Naive B cell (primary cell): ENCODE measurements at regions not wholly inside any gene's neighbourhood (a gene's known extent, or its start where the extent isn't known, plus 50 kb on each side); places are given as distances from the start of the nearest gene placed in this dataset.
A peak's percentile ranks its signal among the peaks of the same experiment; 100 is the strongest.

Source experiments
- ATAC-seq, 2 donors: fragments of 150-1000 bp; cut with Tn5 transposase; 2 replicates each; pipeline ENCODE4 v1.10.0; 2021; ENCODE audit warnings: low read depth in 2 of 2, mild to moderate bottlenecking in 2 of 2, moderate library complexity in 2 of 2
- DNase-seq: peaks from one replicate; pipeline ENCODE4 v3.0.0; 2022
- H3K27ac Mint-ChIP-seq, 6 donors: one replicate each; pipeline ENCODE4 v1.8.0; 2020 to 2022; ENCODE audit warnings: mild to moderate bottlenecking in 6 of 6, mixed read lengths in 6 of 6, moderate library complexity in 5 of 6, inconsistent platforms in 2 of 6
- H3K27me3 Mint-ChIP-seq, 3 donors: one replicate each; pipeline ENCODE4 v1.8.0; 2021 to 2022; ENCODE audit warnings: mixed read lengths in 3 of 3, mild to moderate bottlenecking in 1 of 3
- H3K36me3 Mint-ChIP-seq, 2 donors: one replicate each; pipeline ENCODE4 v1.8.0; 2020 to 2022; ENCODE audit warnings: mixed read lengths in 2 of 2, inconsistent platforms in 1 of 2, mild to moderate bottlenecking in 1 of 2
- H3K4me1 Mint-ChIP-seq, 3 donors: one replicate each; pipeline ENCODE4 v1.8.0; 2020 to 2022; ENCODE audit warnings: mixed read lengths in 3 of 3, inconsistent platforms in 1 of 3, mild to moderate bottlenecking in 1 of 3, moderate library complexity in 1 of 3
- H3K4me3 Mint-ChIP-seq, 8 donors: one replicate each; pipeline ENCODE4 v1.8.0; 2020 to 2022; ENCODE audit warnings: mild to moderate bottlenecking in 8 of 8, mixed read lengths in 8 of 8, moderate library complexity in 8 of 8, inconsistent platforms in 2 of 8
- H3K9me3 Mint-ChIP-seq, 7 donors: one replicate each; pipeline ENCODE4 v1.8.0; 2020 to 2022; ENCODE audit warnings: mixed read lengths in 7 of 7, mild to moderate bottlenecking in 5 of 7, inconsistent platforms in 2 of 7, moderate library complexity in 1 of 7

GRCh38 chr18:56167366-56167765, 471.0 kb downstream of the TXNL1 start:
- Mint-ChIP-seq H3K36me3 (peaks cover 0 to 9% of the 10 kb centered on the region in 2 donors), H3K4me1 (peaks cover 0 to 1% (median 0%) of the 10 kb centered on the region in 3 donors), H3K4me3 (no peak overlapping the region), H3K27ac (no peak overlapping the region), H3K9me3 (peaks cover 0 to 22% (median 8%) of the 10 kb centered on the region in 7 donors), H3K27me3 (no peaks in the 10 kb centered on the region)
- DNase-seq (no peak), ATAC-seq (no peak)

GRCh38 chr18:56166914-56167313, 471.5 kb downstream of the TXNL1 start:
- H3K9me3 Mint-ChIP-seq = peaks cover 0 to 22% (median 8%) of the 10 kb centered on the region in 7 donors
- DNase-seq = no peak
- peaks cover 0 to 9% of the 10 kb centered on the region in 2 donors for H3K36me3 Mint-ChIP-seq
- H3K27ac Mint-ChIP-seq = no peak overlapping the region
- peaks cover 0 to 2% (median 0%) of the 10 kb centered on the region in 3 donors for H3K4me1 Mint-ChIP-seq
- H3K27me3 Mint-ChIP-seq = no peaks in the 10 kb centered on the region
- no peak overlapping the region for H3K4me3 Mint-ChIP-seq
- ATAC-seq = no peak

GRCh38 chr18:56165601-56166355, 472.6 kb downstream of the TXNL1 start:
- Mint-ChIP-seq H3K36me3 (peaks cover 0 to 9% of the 10 kb centered on the region in 2 donors), H3K27ac (peak overlapping the region in 1 of 6 donors; percentile 14), H3K27me3 (no peaks in the 10 kb centered on the region), H3K4me1 (peaks cover 0 to 2% (median 0%) of the 10 kb centered on the region in 3 donors), H3K4me3 (no peak overlapping the region), H3K9me3 (peaks cover 0 to 22% (median 8%) of the 10 kb centered on the region in 7 donors)
- no peak for ATAC-seq
- DNase-seq = no peak

GRCh38 chr18:56162311-56163265, 475.8 kb downstream of the TXNL1 start:
- DNase-seq = no peak
- H3K27me3 Mint-ChIP-seq = no peaks in the 10 kb centered on the region

GRCh38 chr18:56161566-56162260, 476.7 kb downstream of the TXNL1 start:
- Mint-ChIP-seq H3K27ac (peak overlapping the region in 1 of 6 donors; percentile 3), H3K27me3 (no peaks in the 10 kb centered on the region), H3K9me3 (peaks cover 0 to 5% (median 0%) of the 10 kb centered on the region in 7 donors), H3K4me3 (no peak overlapping the region), H3K36me3 (no peaks in the 10 kb centered on the region), H3K4me1 (peaks cover 0 to 2% (median 0%) of the 10 kb centered on the region in 3 donors)
- ATAC-seq (no peak), DNase-seq (no peak)

More at GRCh38 chr18:56162311-56163265, 475.8 kb downstream of the TXNL1 start:
- Mint-ChIP-seq H3K27ac (peak overlapping the region in 2 of 6 donors; percentile 25 to 39), H3K4me3 (no peak overlapping the region), H3K4me1 (peaks cover 0 to 2% (median 0%) of the 10 kb centered on the region in 3 donors), H3K36me3 (no peaks in the 10 kb centered on the region), H3K9me3 (peaks cover 0 to 5% (median 0%) of the 10 kb centered on the region in 7 donors)
- peak; percentile 43 to 55 for ATAC-seq

- peaks cover 0 to 2% (median 0%) of the 10 kb centered on the region in 3 donors for H3K4me1 Mint-ChIP-seq
Measured at GRCh38 chr18:56158676-56159075, 479.7 kb downstream of the TXNL1 start.

GRCh38 chr18:56157541-56157940, 480.9 kb downstream of the TXNL1 start:
- peaks cover 0 to 2% (median 0%) of the 10 kb centered on the region in 3 donors for H3K4me1 Mint-ChIP-seq
- no peak overlapping the region for H3K4me3 Mint-ChIP-seq
- peaks cover 0 to 8% (median 5%) of the 10 kb centered on the region in 7 donors for H3K9me3 Mint-ChIP-seq
- no peaks in the 10 kb centered on the region for H3K36me3 Mint-ChIP-seq
- no peak overlapping the region for H3K27ac Mint-ChIP-seq
- H3K27me3 Mint-ChIP-seq = no peaks in the 10 kb centered on the region
- no peak for DNase-seq
- ATAC-seq = no peak

More at GRCh38 chr18:56158676-56159075, 479.7 kb downstream of the TXNL1 start:
- Mint-ChIP-seq H3K4me3 (no peak overlapping the region), H3K9me3 (peaks cover 0 to 8% (median 5%) of the 10 kb centered on the region in 7 donors), H3K36me3 (no peaks in the 10 kb centered on the region), H3K27ac (no peak overlapping the region), H3K27me3 (no peaks in the 10 kb centered on the region)
- DNase-seq = no peak
- no peak for ATAC-seq

GRCh38 chr18:56152551-56153310, 485.7 kb downstream of the TXNL1 start:
- no peaks in the 10 kb centered on the region for H3K36me3 Mint-ChIP-seq
- no peaks in the 10 kb centered on the region for H3K4me1 Mint-ChIP-seq
- H3K9me3 Mint-ChIP-seq = peaks cover 0 to 8% (median 5%) of the 10 kb centered on the region in 7 donors
- ATAC-seq (no peak), DNase-seq (no peak)
- H3K27me3 Mint-ChIP-seq = no peaks in the 10 kb centered on the region
- no peak overlapping the region for H3K27ac Mint-ChIP-seq
- no peak overlapping the region for H3K4me3 Mint-ChIP-seq

GRCh38 chr18:56148373-56148772, 490.0 kb downstream of the TXNL1 start:
- H3K4me3 Mint-ChIP-seq = no peak overlapping the region
- peaks cover 0 to 2% (median 0%) of the 10 kb centered on the region in 7 donors for H3K9me3 Mint-ChIP-seq
- no peak for ATAC-seq
- DNase-seq = no peak
- no peaks in the 10 kb centered on the region for H3K36me3 Mint-ChIP-seq
- no peaks in the 10 kb centered on the region for H3K4me1 Mint-ChIP-seq
- H3K27ac Mint-ChIP-seq = no peak overlapping the region
- no peaks in the 10 kb centered on the region for H3K27me3 Mint-ChIP-seq

- no peak for DNase-seq
- Mint-ChIP-seq H3K27ac (no peak overlapping the region), H3K36me3 (no peaks in the 10 kb centered on the region), H3K27me3 (no peaks in the 10 kb centered on the region), H3K9me3 (peaks cover 0 to 2% (median 0%) of the 10 kb centered on the region in 7 donors), H3K4me3 (no peak overlapping the region), H3K4me1 (no peaks in the 10 kb centered on the region)
- no peak for ATAC-seq
Measured at GRCh38 chr18:56146565-56146964, 491.8 kb downstream of the TXNL1 start.

- no peak for DNase-seq
- no peak for ATAC-seq
- peaks cover 0 to 2% (median 0%) of the 10 kb centered on the region in 3 donors for H3K4me1 Mint-ChIP-seq
- H3K9me3 Mint-ChIP-seq = peaks cover 0 to 2% (median 0%) of the 10 kb centered on the region in 7 donors
- peak overlapping the region in 1 of 6 donors; percentile 10 for H3K27ac Mint-ChIP-seq
- H3K27me3 Mint-ChIP-seq = no peaks in the 10 kb centered on the region
- no peak overlapping the region for H3K4me3 Mint-ChIP-seq
- no peaks in the 10 kb centered on the region for H3K36me3 Mint-ChIP-seq
Measured at GRCh38 chr18:56142001-56142400, 496.4 kb downstream of the TXNL1 start.

- peaks cover 0 to 2% (median 0%) of the 10 kb centered on the region in 7 donors for H3K9me3 Mint-ChIP-seq
- H3K4me1 Mint-ChIP-seq = peaks cover 0 to 2% (median 0%) of the 10 kb centered on the region in 3 donors
- DNase-seq (no peak), ATAC-seq (no peak)
- no peak overlapping the region for H3K27ac Mint-ChIP-seq
- H3K36me3 Mint-ChIP-seq = no peaks in the 10 kb centered on the region
- no peak overlapping the region for H3K4me3 Mint-ChIP-seq
- H3K27me3 Mint-ChIP-seq = no peaks in the 10 kb centered on the region
Measured at GRCh38 chr18:56139792-56140254, 498.6 kb downstream of the TXNL1 start.
